ENCODE measurements at regions not wholly inside any gene's neighbourhood (a gene's known extent, or its start where the extent isn't known, plus 50 kb on each side); places are given as distances from the start of the nearest gene placed in this dataset.
"Not testable (repeated sequence)": the region's sequence is repeated elsewhere in the genome, so short reads cannot be mapped to it uniquely, and the experiment has no call there.

- ATAC-seq: no peak
- intact Hi-C loops (cut with DNase I): no loop called here
- DNase-seq: no peak
Observed at GRCh38 chr7:23887660-23888059, 177.6 kb downstream of the STK31 start.

GRCh38 chr7:23888958-23889357, 178.9 kb downstream of the STK31 start:
- intact Hi-C loops (cut with DNase I): no loop called here
- DNase-seq: no peak
- no peak for ATAC-seq

- DNase-seq (no peak), ATAC-seq (no peak)
- intact Hi-C loops (cut with DNase I): no loop called here
Observed at GRCh38 chr7:23889566-23889965, 179.5 kb downstream of the STK31 start.

GRCh38 chr7:23892019-23892418, 182.0 kb downstream of the STK31 start:
- ATAC-seq: peak in 1 of 2 donors; percentile 34
- DNase-seq: no peak
- intact Hi-C loops (cut with DNase I): no loop called here

GRCh38 chr7:23893176-23893941, 183.3 kb downstream of the STK31 start:
- DNase-seq: no peak
- ATAC-seq: peak in 1 of 2 donors; percentile 92
- intact Hi-C loops (cut with DNase I): no loop called here

- DNase-seq: no peak
- intact Hi-C loops (cut with DNase I): no loop called here
- ATAC-seq: peak in 1 of 2 donors; percentile 85
Observed at GRCh38 chr7:23893942-23894891, 184.2 kb downstream of the STK31 start.

- DNase-seq: no peak
- intact Hi-C loops (cut with DNase I): no loop called here
- no peak for ATAC-seq
Observed at GRCh38 chr7:23894892-23895569, 185.0 kb downstream of the STK31 start.

GRCh38 chr7:23895666-23896096, 185.7 kb downstream of the STK31 start:
- ATAC-seq: peak in 1 of 2 donors; percentile 12
- no peak for DNase-seq
- intact Hi-C loops (cut with DNase I): no loop called here

GRCh38 chr7:23898619-23899018, 188.6 kb downstream of the STK31 start:
- no peak for DNase-seq
- intact Hi-C loops (cut with DNase I): no loop called here
- no peak for ATAC-seq

GRCh38 chr7:23904901-23905300, 194.9 kb downstream of the STK31 start:
- DNase-seq; intact Hi-C loops (cut with DNase I); ATAC-seq: not testable (repeated sequence)

- intact Hi-C loops (cut with DNase I): no loop called here
- peak in 1 of 2 donors; percentile 89 for ATAC-seq
- DNase-seq: no peak
Observed at GRCh38 chr7:23907012-23907411, 197.0 kb downstream of the STK31 start.

- intact Hi-C loops (cut with DNase I): no loop called here
Observed at GRCh38 chr7:23909426-23909825, 199.4 kb downstream of the STK31 start.

GRCh38 chr7:23912065-23912464, 202.0 kb downstream of the STK31 start:
- intact Hi-C loops (cut with DNase I): no loop called here
- DNase-seq: no peak
- no peak for ATAC-seq

More at GRCh38 chr7:23909426-23909825, 199.4 kb downstream of the STK31 start:
- no peak for DNase-seq
- no peak for ATAC-seq

- no peak for ATAC-seq
- DNase-seq: no peak
- intact Hi-C loops (cut with DNase I): no loop called here
Observed at GRCh38 chr7:23913016-23913415, 203.0 kb downstream of the STK31 start.

GRCh38 chr7:23915236-23915635, 205.2 kb downstream of the STK31 start:
- no peak for ATAC-seq
- intact Hi-C loops (cut with DNase I): no loop called here
- no peak for DNase-seq

- DNase-seq (no peak), ATAC-seq (no peak)
- intact Hi-C loops (cut with DNase I): no loop called here
Observed at GRCh38 chr7:23918286-23918685, 208.3 kb downstream of the STK31 start.

GRCh38 chr7:23918856-23919255, 208.8 kb downstream of the STK31 start:
- no peak for ATAC-seq
- intact Hi-C loops (cut with DNase I): no loop called here
- DNase-seq: no peak

- intact Hi-C loops (cut with DNase I): no loop called here
- ATAC-seq: no peak
Observed at GRCh38 chr7:23925088-23925487, 215.1 kb downstream of the STK31 start.

GRCh38 chr7:23927709-23928417, 217.8 kb downstream of the STK31 start:
- ATAC-seq (no peak), DNase-seq (no peak)
- intact Hi-C loops (cut with DNase I): no loop called here

More at GRCh38 chr7:23925088-23925487, 215.1 kb downstream of the STK31 start:
- no peak for DNase-seq
